GM12892 (cell line): ENCODE measurements at regions not wholly inside any gene's neighbourhood (a gene's known extent, or its start where the extent isn't known, plus 50 kb on each side); places are given as distances from the start of the nearest gene placed in this dataset.

Experiments used
- POLR2A ChIP-seq: IDR thresholded peaks from 2 replicates; pipeline ENCODE4 v1.6.1; 2011; ENCODE audit warnings: low read depth, low read length, control low read depth
- POLR2AphosphoS5 ChIP-seq: IDR thresholded peaks from 2 replicates; pipeline ENCODE4 v1.6.1; 2011; ENCODE audit warnings: low read depth, low read length, control low read depth
- TAF1 ChIP-seq: IDR thresholded peaks from 2 replicates; pipeline ENCODE4 v1.6.1; 2011; ENCODE audit warnings: low read depth, mild to moderate bottlenecking, control low read depth, low read length, borderline replicate concordance

GRCh38 chr2:52292801-52293200 lies 1260.9 kb upstream of the NRXN1 start:
- no peak for TF ChIP-seq POLR2A
- TF ChIP-seq TAF1: no peak
- TF ChIP-seq POLR2AphosphoS5: no peak
